Stimulated activated CD4-positive, alpha-beta T cell treated with anti-CD3 and anti-CD28 coated beads, Interleukin-12 subunit alpha, Interleukin-12 subunit beta, amount 100 ng/mL, for 4 hours (primary cell): ENCODE measurements at regions not wholly inside any gene's neighbourhood (a gene's known extent, or its start where the extent isn't known, plus 50 kb on each side); places are given as distances from the start of the nearest gene placed in this dataset.
"Not testable (repeated sequence)": the region's sequence is repeated elsewhere in the genome, so short reads cannot be mapped to it uniquely, and the experiment has no call there.

Source experiments
- DNase-seq: peaks from one replicate; pipeline ENCODE4 v3.0.0-alpha.2; 2020

- no peak for DNase-seq
Measured at GRCh38 chr15:31433091-31433490, 106.5 kb downstream of the KLF13 start.

- DNase-seq, result no peak
Measured at GRCh38 chr15:31433574-31433973, 106.9 kb downstream of the KLF13 start.

GRCh38 chr15:31434275-31434587, 107.6 kb downstream of the KLF13 start:
- no peak for DNase-seq

- DNase-seq, result peak; percentile 69
Measured at GRCh38 chr15:31434588-31435260, 108.1 kb downstream of the KLF13 start.

- DNase-seq, result peak; percentile 68
Measured at GRCh38 chr15:31435261-31435911, 108.8 kb downstream of the KLF13 start.

GRCh38 chr15:31435912-31436628, 109.4 kb downstream of the KLF13 start:
- DNase-seq, result peak; percentile 26

GRCh38 chr15:31437686-31438085, 111.1 kb downstream of the KLF13 start:
- peak; percentile 50 for DNase-seq

- no peak for DNase-seq
Measured at GRCh38 chr15:31438601-31439265, 112.1 kb downstream of the KLF13 start.

- no peak for DNase-seq
Measured at GRCh38 chr15:31439328-31439727, 112.7 kb downstream of the KLF13 start.

GRCh38 chr15:31440216-31440615, 113.6 kb downstream of the KLF13 start:
- DNase-seq, result not testable (repeated sequence)

GRCh38 chr15:31440754-31441311, 114.2 kb downstream of the KLF13 start:
- DNase-seq, result peak; percentile 44

- DNase-seq, result no peak
Measured at GRCh38 chr15:31442226-31442625, 115.6 kb downstream of the KLF13 start.

GRCh38 chr15:31442699-31443111, 116.1 kb downstream of the KLF13 start:
- no peak for DNase-seq

- DNase-seq, result no peak
Measured at GRCh38 chr15:31444844-31445243, 118.2 kb downstream of the KLF13 start.

GRCh38 chr15:31446546-31446945, 119.9 kb downstream of the KLF13 start:
- DNase-seq, result no peak

- DNase-seq, result no peak
Measured at GRCh38 chr15:31447931-31448634, 121.4 kb downstream of the KLF13 start.

- DNase-seq, result no peak
Measured at GRCh38 chr15:31448635-31448979, 122.0 kb downstream of the KLF13 start.

- no peak for DNase-seq
Measured at GRCh38 chr15:31452595-31453557, 126.2 kb downstream of the KLF13 start.

GRCh38 chr15:31453558-31454318, 127.1 kb downstream of the KLF13 start:
- no peak for DNase-seq

GRCh38 chr15:31455499-31455898, 128.9 kb downstream of the KLF13 start:
- DNase-seq, result no peak
